ENCODE measurements at regions not wholly inside any gene's neighbourhood (a gene's known extent, or its start where the extent isn't known, plus 50 kb on each side); places are given as distances from the start of the nearest gene placed in this dataset.

DNA sequence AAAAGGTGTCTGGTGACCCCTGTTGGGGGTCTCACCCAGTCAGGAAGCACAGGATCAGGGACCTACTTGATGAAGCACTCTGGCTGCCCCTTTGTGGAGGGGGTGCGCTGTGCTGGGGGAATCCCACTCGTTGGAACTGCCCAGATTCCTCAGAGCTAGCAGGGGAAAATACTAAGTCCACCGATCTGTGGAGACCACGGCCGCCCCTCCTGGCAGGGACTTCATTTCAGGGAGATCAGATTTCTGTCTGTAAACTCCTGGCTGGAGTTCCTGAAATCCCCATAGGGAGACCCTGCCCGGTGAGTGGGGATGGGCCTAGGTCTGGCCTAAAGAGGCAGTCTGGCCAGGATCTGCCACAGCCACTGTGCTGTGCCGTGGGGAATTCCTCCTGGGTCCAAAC lies 79.3 kb upstream of the ADCY1 start:
- 10% methylated on average over 3 of the region's 7 CpGs for WGBS (ENCODE audit: missing lambda C conversion rate)
- H3K27ac ChIP-seq = no peak overlapping the region
- FAIRE-seq (no peak), ATAC-seq (no peak), DNase-seq (ENCODE audit: low read depth in 1 of 2, low spot score in 1 of 2) (no peak)
- H3K9me3 ChIP-seq = no peaks in the 10 kb centered on the region; the same call in 2 of the 3 replicates
- no peak overlapping the region for H3K4me3 ChIP-seq
- POLR2A ChIA-PET = no interaction called here
- H3K4me1 ChIP-seq = no peaks in the 10 kb centered on the region
- CTCF ChIA-PET = no interaction called here
- no peak overlapping the region for H3K4me2 ChIP-seq
- TF ChIP-seq HMGXB4 (CRISPR knock-in tag; IDR thresholded peaks at IDR 0.05; ENCODE audit: borderline replicate concordance) = no peak
- TF ChIP-seq, protein P1, sequence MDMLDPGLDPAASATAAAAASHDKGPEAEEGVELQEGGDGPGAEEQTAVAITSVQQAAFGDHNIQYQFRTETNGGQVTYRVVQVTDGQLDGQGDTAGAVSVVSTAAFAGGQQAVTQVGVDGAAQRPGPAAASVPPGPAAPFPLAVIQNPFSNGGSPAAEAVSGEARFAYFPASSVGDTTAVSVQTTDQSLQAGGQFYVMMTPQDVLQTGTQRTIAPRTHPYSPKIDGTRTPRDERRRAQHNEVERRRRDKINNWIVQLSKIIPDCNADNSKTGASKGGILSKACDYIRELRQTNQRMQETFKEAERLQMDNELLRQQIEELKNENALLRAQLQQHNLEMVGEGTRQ (IDR thresholded peaks at IDR 0.05) = no peak
- TF ChIP-seq, protein P2, sequence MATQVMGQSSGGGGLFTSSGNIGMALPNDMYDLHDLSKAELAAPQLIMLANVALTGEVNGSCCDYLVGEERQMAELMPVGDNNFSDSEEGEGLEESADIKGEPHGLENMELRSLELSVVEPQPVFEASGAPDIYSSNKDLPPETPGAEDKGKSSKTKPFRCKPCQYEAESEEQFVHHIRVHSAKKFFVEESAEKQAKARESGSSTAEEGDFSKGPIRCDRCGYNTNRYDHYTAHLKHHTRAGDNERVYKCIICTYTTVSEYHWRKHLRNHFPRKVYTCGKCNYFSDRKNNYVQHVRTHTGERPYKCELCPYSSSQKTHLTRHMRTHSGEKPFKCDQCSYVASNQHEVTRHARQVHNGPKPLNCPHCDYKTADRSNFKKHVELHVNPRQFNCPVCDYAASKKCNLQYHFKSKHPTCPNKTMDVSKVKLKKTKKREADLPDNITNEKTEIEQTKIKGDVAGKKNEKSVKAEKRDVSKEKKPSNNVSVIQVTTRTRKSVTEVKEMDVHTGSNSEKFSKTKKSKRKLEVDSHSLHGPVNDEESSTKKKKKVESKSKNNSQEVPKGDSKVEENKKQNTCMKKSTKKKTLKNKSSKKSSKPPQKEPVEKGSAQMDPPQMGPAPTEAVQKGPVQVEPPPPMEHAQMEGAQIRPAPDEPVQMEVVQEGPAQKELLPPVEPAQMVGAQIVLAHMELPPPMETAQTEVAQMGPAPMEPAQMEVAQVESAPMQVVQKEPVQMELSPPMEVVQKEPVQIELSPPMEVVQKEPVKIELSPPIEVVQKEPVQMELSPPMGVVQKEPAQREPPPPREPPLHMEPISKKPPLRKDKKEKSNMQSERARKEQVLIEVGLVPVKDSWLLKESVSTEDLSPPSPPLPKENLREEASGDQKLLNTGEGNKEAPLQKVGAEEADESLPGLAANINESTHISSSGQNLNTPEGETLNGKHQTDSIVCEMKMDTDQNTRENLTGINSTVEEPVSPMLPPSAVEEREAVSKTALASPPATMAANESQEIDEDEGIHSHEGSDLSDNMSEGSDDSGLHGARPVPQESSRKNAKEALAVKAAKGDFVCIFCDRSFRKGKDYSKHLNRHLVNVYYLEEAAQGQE (IDR thresholded peaks at IDR 0.05) = no peak
- TF ChIP-seq KDM1A (IDR thresholded peaks at IDR 0.05; ENCODE audit: low read depth) = no peak
- TF ChIP-seq, protein P3, sequence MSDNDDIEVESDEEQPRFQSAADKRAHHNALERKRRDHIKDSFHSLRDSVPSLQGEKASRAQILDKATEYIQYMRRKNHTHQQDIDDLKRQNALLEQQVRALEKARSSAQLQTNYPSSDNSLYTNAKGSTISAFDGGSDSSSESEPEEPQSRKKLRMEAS (IDR thresholded peaks at IDR 0.05) = no peak
- TF ChIP-seq POLR2A (IDR thresholded peaks at IDR 0.05; ENCODE audit: low read length) = no peak
- no peak for TF ChIP-seq NR3C1 (IDR thresholded peaks at IDR 0.05)
- TF ChIP-seq TFCP2L1 (CRISPR knock-in tag; IDR thresholded peaks at IDR 0.05) = no peak
- no peak for TF ChIP-seq HOXB13 (CRISPR knock-in tag; IDR thresholded peaks at IDR 0.05; ENCODE audit: low read depth)
- no peak for TF ChIP-seq RAD21 (conservative IDR thresholded peaks at IDR 0.05 in 1 of 2, IDR thresholded peaks at IDR 0.05 in 1 of 2)
- TF ChIP-seq SMC3 (IDR thresholded peaks at IDR 0.05) = no peak
- no peak for TF ChIP-seq JUNB (IDR thresholded peaks at IDR 0.05)
- no peak for TF ChIP-seq HOXB5 (CRISPR knock-in tag; IDR thresholded peaks at IDR 0.05)
- no peak for TF ChIP-seq PHF8 (IDR thresholded peaks at IDR 0.05; ENCODE audit: borderline replicate concordance, low read depth)
- TF ChIP-seq HDAC2 (IDR thresholded peaks at IDR 0.05) = no peak

GRCh38 chr7:45495618-45496017 lies 78.5 kb upstream of the ADCY1 start:
- CTCF ChIA-PET = no interaction called here
- POLR2A ChIA-PET = no interaction called here
- FAIRE-seq (no peak), DNase-seq (ENCODE audit: low read depth in 1 of 2, low spot score in 1 of 2) (no peak), ATAC-seq (no peak)
- no peak overlapping the region for H3K4me3 ChIP-seq
- no peaks in the 10 kb centered on the region; the same call in 2 of the 3 replicates for H3K9me3 ChIP-seq
- no peaks in the 10 kb centered on the region for H3K4me1 ChIP-seq
- 24% methylated on average over 3 of the region's 3 CpGs for WGBS (ENCODE audit: missing lambda C conversion rate)
- H3K27ac ChIP-seq = no peak overlapping the region
- no peak overlapping the region for H3K4me2 ChIP-seq
- TF ChIP-seq NPAS2 (CRISPR knock-in tag; IDR thresholded peaks at IDR 0.05; ENCODE audit: borderline replicate concordance) = no peak
- no peak for TF ChIP-seq MYC (IDR thresholded peaks at IDR 0.05; ENCODE audit: borderline replicate concordance, low read length)
- TF ChIP-seq JUNB (IDR thresholded peaks at IDR 0.05) = no peak
- TF ChIP-seq TP53 (CRISPR knock-in tag; IDR thresholded peaks at IDR 0.05) = no peak
- TF ChIP-seq ZSCAN20 (CRISPR knock-in tag; IDR thresholded peaks at IDR 0.05) = no peak
- no peak for TF ChIP-seq ZNF302 (CRISPR knock-in tag; IDR thresholded peaks at IDR 0.05)
- no peak for TF ChIP-seq JUN (IDR thresholded peaks at IDR 0.05)
- TF ChIP-seq E2F6 (IDR thresholded peaks at IDR 0.05; ENCODE audit: borderline replicate concordance, low read depth) = no peak
- no peak for TF ChIP-seq POLR2AphosphoS2 (conservative IDR thresholded peaks at IDR 0.05; ENCODE audit: low read length)
- no peak for TF ChIP-seq NR3C1 (IDR thresholded peaks at IDR 0.05)
- TF ChIP-seq GATA3 (IDR thresholded peaks at IDR 0.05; ENCODE audit: borderline replicate concordance) = no peak
- TF ChIP-seq HOXB5 (CRISPR knock-in tag; IDR thresholded peaks at IDR 0.05) = no peak
- no peak for TF ChIP-seq HEYL (CRISPR knock-in tag; IDR thresholded peaks at IDR 0.05)
- no peak for TF ChIP-seq CHD2 (IDR thresholded peaks at IDR 0.05; ENCODE audit: low read length, partially characterized antibody)
- no peak for TF ChIP-seq SREBF2 (IDR thresholded peaks at IDR 0.05)
- TF ChIP-seq BCL3 (IDR thresholded peaks at IDR 0.05) = no peak
- TF ChIP-seq HMGXB4 (CRISPR knock-in tag; IDR thresholded peaks at IDR 0.05; ENCODE audit: borderline replicate concordance) = no peak
